ENCODE measurements at regions not wholly inside any gene's neighbourhood (a gene's known extent, or its start where the extent isn't known, plus 50 kb on each side); places are given as distances from the start of the nearest gene placed in this dataset.

DNA sequence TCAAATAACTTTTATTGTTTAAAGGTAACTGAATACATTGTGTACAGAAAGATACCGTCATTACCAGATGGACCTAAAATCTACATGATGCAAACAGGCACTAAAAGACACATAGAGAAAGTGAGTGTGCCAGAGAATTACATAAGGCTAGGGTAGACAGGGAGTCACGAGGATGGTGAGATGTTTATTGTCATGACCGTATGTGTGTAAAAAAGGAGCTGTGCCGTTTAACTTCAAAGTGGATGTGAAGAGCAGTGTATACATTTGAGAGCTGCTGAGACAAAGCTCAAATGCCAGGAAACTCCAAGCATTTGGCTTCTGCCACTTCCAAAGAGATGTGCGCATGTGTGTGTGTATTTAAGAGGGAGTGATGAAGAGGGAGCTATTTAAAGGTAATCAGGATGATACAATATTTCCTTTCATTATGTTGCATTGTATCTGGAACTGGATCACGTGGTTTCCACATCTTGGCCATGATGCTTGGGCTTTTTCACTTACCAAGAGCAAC is 51.4 kb upstream of the IGF1R start:
- Histone ChIP-seq H3K27me3 (ENCODE audit: control insufficient read depth, low read length) (no peaks in the 10 kb centered on the region), H3K36me3 (ENCODE audit: control insufficient read depth, low read length) (no peaks in the 10 kb centered on the region), H3K4me2 (ENCODE audit: low read length) (no peak overlapping the region), H3K9me2 (replicated peaks; ENCODE audit: control insufficient read depth, low read length) (no peaks in the 10 kb centered on the region), H3F3A (ENCODE audit: control insufficient read depth, insufficient read depth) (no peaks in the 10 kb centered on the region), H3K4me1 (ENCODE audit: control insufficient read depth, low read length) (peaks cover 12% of the 10 kb centered on the region), H3K9me3 (ENCODE audit: control insufficient read depth, insufficient read depth, low read length) (no peaks in the 10 kb centered on the region), H4K20me1 (ENCODE audit: control insufficient read depth, insufficient read depth, low read depth, low read length) (no peaks in the 10 kb centered on the region), H3K4me3 (ENCODE audit: low read length) (no peak overlapping the region), H3K79me2 (ENCODE audit: control insufficient read depth, low read length) (no peaks in the 10 kb centered on the region), H3K27ac (ENCODE audit: low read depth, low read length) (no peak overlapping the region)
- TF ChIP-seq, protein P1, sequence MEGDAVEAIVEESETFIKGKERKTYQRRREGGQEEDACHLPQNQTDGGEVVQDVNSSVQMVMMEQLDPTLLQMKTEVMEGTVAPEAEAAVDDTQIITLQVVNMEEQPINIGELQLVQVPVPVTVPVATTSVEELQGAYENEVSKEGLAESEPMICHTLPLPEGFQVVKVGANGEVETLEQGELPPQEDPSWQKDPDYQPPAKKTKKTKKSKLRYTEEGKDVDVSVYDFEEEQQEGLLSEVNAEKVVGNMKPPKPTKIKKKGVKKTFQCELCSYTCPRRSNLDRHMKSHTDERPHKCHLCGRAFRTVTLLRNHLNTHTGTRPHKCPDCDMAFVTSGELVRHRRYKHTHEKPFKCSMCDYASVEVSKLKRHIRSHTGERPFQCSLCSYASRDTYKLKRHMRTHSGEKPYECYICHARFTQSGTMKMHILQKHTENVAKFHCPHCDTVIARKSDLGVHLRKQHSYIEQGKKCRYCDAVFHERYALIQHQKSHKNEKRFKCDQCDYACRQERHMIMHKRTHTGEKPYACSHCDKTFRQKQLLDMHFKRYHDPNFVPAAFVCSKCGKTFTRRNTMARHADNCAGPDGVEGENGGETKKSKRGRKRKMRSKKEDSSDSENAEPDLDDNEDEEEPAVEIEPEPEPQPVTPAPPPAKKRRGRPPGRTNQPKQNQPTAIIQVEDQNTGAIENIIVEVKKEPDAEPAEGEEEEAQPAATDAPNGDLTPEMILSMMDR (IDR thresholded peaks at IDR 0.05; ENCODE audit: low read depth, low read length, poor library complexity, severe bottlenecking), result no peak

GRCh38 chr15:98597666-98598065 is 50.7 kb upstream of the IGF1R start:
- TF ChIP-seq, protein P1 (IDR thresholded peaks at IDR 0.05; ENCODE audit: low read depth, low read length, poor library complexity, severe bottlenecking), result no peak
- TF ChIP-seq EZH2phosphoT487 (IDR thresholded peaks at IDR 0.05; ENCODE audit: borderline replicate concordance, low read length), result no peak
- Histone ChIP-seq H3K4me3 (ENCODE audit: low read length) (no peak overlapping the region), H3K27ac (ENCODE audit: low read depth, low read length) (no peak overlapping the region), H3K9me2 (replicated peaks; ENCODE audit: control insufficient read depth, low read length) (no peaks in the 10 kb centered on the region), H3K9me3 (ENCODE audit: control insufficient read depth, insufficient read depth, low read length) (no peaks in the 10 kb centered on the region), H3K4me2 (ENCODE audit: low read length) (no peak overlapping the region), H4K20me1 (ENCODE audit: control insufficient read depth, insufficient read depth, low read depth, low read length) (no peaks in the 10 kb centered on the region), H3K79me2 (ENCODE audit: control insufficient read depth, low read length) (no peaks in the 10 kb centered on the region), H3K27me3 (ENCODE audit: control insufficient read depth, low read length) (no peaks in the 10 kb centered on the region), H3K4me1 (ENCODE audit: control insufficient read depth, low read length) (peaks cover 12% of the 10 kb centered on the region), H3F3A (ENCODE audit: control insufficient read depth, insufficient read depth) (no peaks in the 10 kb centered on the region), H3K36me3 (ENCODE audit: control insufficient read depth, low read length) (no peaks in the 10 kb centered on the region)

Data from DOHH2 (cell line).